ENCODE measurements at regions not wholly inside any gene's neighbourhood (a gene's known extent, or its start where the extent isn't known, plus 50 kb on each side); places are given as distances from the start of the nearest gene placed in this dataset. TPM values are rescaled to one million over a fixed set of nuclear protein-coding genes. Genes with fewer than 3 reads are reported as not detected.
"Not testable (repeated sequence)": the region's sequence is repeated elsewhere in the genome, so short reads cannot be mapped to it uniquely, and the experiment has no call there.

- Histone ChIP-seq H3K4me2 (ENCODE audit: low read depth, low read length, poor library complexity, severe bottlenecking) (no peak overlapping the region), H3K27ac (ENCODE audit: low read length) (no peak overlapping the region), H2AFZ (ENCODE audit: low read length) (no peak overlapping the region), H3K36me3 (ENCODE audit: insufficient read depth, low read length) (no peaks in the 10 kb centered on the region), H3K9me3 (ENCODE audit: low read length) (no peaks in the 10 kb centered on the region), H3K9ac (ENCODE audit: low read length) (no peak overlapping the region), H3K4me1 (ENCODE audit: low read length) (no peaks in the 10 kb centered on the region), H3K27me3 (ENCODE audit: low read length) (no peaks in the 10 kb centered on the region), H3K4me3 (ENCODE audit: low read length) (no peak overlapping the region), H4K20me1 (ENCODE audit: insufficient read depth, low read depth, low read length) (no peaks in the 10 kb centered on the region), H3K9me2 (replicated peaks; ENCODE audit: insufficient read depth, low read length) (no peaks in the 10 kb centered on the region), H3K79me2 (ENCODE audit: low read length) (no peaks in the 10 kb centered on the region)
- no peak for DNase-seq
Observed at GRCh38 chr4:177256950-177257349, 52.7 kb upstream of the NEIL3 start.

GRCh38 chr4:177259466-177259865, 50.2 kb upstream of the NEIL3 start:
- H3K27ac ChIP-seq (ENCODE audit: low read length); H3K9me3 ChIP-seq (ENCODE audit: low read length); H3K9ac ChIP-seq (ENCODE audit: low read length); H3K9me2 ChIP-seq (replicated peaks; ENCODE audit: insufficient read depth, low read length); H2AFZ ChIP-seq (ENCODE audit: low read length); H3K79me2 ChIP-seq (ENCODE audit: low read length); H3K36me3 ChIP-seq (ENCODE audit: insufficient read depth, low read length); H3K4me2 ChIP-seq (ENCODE audit: low read depth, low read length, poor library complexity, severe bottlenecking); DNase-seq; H3K27me3 ChIP-seq (ENCODE audit: low read length); H4K20me1 ChIP-seq (ENCODE audit: insufficient read depth, low read depth, low read length); H3K4me1 ChIP-seq (ENCODE audit: low read length); H3K4me3 ChIP-seq (ENCODE audit: low read length): not testable (repeated sequence)

Small RNA genes in the stretch of these regions (small RNA-seq; reads per million reads assigned to genes)
- gene RN7SKP136, result not detected

Data from Karpas-422 (cell line).